SK-N-SH (cell line): ENCODE measurements at regions not wholly inside any gene's neighbourhood (a gene's known extent, or its start where the extent isn't known, plus 50 kb on each side); places are given as distances from the start of the nearest gene placed in this dataset.
A peak's percentile ranks its signal among the peaks of the same experiment; 100 is the strongest.

ENCODE experiments used
- ELF1 ChIP-seq: IDR thresholded peaks from 2 replicates; pipeline ENCODE4 v1.4.0; 2012
- EP300 ChIP-seq, 2 experiments: IDR thresholded peaks; 2 replicates each; pipeline versions ENCODE4 v1.4.0 to v1.6.1; 2012; ENCODE audit warnings: borderline replicate concordance in 1 of 2, low read depth in 1 of 2, low read length in 1 of 2
- FOXM1 ChIP-seq: IDR thresholded peaks from 2 replicates; pipeline ENCODE4 v1.4.0; 2012; ENCODE audit warnings: low read depth, mild to moderate bottlenecking
- MXI1 ChIP-seq: IDR thresholded peaks from 2 replicates; pipeline ENCODE4 v1.6.1; 2012; ENCODE audit warnings: mild to moderate bottlenecking, low read depth, low read length, improper control_type of control experiment
- POLR2AphosphoS5 ChIP-seq: IDR thresholded peaks from 2 replicates; pipeline ENCODE4 v1.6.1; 2012; ENCODE audit warnings: low read depth, low read length
- RFX5 ChIP-seq: IDR thresholded peaks from 2 replicates; pipeline ENCODE4 v1.6.1; 2012; ENCODE audit warnings: mild to moderate bottlenecking, improper control_type of control experiment, low read length
- SMC3 ChIP-seq: IDR thresholded peaks from 2 replicates; pipeline ENCODE4 v1.6.1; 2012; ENCODE audit warnings: low read depth, low read length, improper control_type of control experiment
- TF ChIP-seq, protein P1 (sequence below): fragments of 150-350 bp; IDR thresholded peaks from 2 replicates; pipeline ENCODE4 v1.6.1; 2017; ENCODE audit warnings: antibody characterized with exemption, low read length, low read depth, borderline replicate concordance
- TF ChIP-seq, protein P2 (sequence below): fragments of 200-600 bp; sonication (generic); IDR thresholded peaks from 2 replicates; pipeline ENCODE4 v1.6.1; 2017; ENCODE audit warnings: antibody characterized with exemption, mild to moderate bottlenecking, moderate library complexity
- TF ChIP-seq, protein P3 (sequence below): IDR thresholded peaks from 2 replicates; pipeline ENCODE4 v1.4.0; 2012; ENCODE audit warnings: low read depth, borderline replicate concordance

DNA sequence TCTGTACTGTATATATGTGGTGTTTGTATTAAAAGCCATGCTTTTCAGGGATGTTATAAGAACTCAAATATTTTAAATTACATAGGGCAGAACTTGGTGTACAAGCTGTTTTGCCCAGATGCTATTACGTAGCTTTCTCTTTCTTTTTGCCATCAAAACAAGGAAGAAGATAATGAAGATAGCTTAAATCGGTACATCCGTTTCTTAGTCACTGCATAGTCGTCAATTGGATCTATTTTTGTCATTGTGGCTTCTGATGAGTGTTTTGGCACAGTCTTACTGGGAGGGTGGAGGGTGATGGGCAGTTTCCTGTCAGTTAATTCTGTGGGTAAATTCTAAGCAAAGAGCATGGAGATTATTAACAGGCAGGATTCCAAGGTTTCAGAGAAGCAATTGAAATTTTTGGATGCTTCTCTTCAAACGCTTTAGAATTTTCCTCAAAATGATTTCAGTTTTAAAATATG is 649.1 kb upstream of the GJE1 start:
- no peak for TF ChIP-seq SMC3
- peak; percentile 67; the same call in 1 of the 2 replicates for TF ChIP-seq POLR2AphosphoS5
- TF ChIP-seq, protein P1, sequence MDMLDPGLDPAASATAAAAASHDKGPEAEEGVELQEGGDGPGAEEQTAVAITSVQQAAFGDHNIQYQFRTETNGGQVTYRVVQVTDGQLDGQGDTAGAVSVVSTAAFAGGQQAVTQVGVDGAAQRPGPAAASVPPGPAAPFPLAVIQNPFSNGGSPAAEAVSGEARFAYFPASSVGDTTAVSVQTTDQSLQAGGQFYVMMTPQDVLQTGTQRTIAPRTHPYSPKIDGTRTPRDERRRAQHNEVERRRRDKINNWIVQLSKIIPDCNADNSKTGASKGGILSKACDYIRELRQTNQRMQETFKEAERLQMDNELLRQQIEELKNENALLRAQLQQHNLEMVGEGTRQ = no peak
- TF ChIP-seq RFX5 = no peak
- TF ChIP-seq, protein P2, sequence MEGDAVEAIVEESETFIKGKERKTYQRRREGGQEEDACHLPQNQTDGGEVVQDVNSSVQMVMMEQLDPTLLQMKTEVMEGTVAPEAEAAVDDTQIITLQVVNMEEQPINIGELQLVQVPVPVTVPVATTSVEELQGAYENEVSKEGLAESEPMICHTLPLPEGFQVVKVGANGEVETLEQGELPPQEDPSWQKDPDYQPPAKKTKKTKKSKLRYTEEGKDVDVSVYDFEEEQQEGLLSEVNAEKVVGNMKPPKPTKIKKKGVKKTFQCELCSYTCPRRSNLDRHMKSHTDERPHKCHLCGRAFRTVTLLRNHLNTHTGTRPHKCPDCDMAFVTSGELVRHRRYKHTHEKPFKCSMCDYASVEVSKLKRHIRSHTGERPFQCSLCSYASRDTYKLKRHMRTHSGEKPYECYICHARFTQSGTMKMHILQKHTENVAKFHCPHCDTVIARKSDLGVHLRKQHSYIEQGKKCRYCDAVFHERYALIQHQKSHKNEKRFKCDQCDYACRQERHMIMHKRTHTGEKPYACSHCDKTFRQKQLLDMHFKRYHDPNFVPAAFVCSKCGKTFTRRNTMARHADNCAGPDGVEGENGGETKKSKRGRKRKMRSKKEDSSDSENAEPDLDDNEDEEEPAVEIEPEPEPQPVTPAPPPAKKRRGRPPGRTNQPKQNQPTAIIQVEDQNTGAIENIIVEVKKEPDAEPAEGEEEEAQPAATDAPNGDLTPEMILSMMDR = no peak
- TF ChIP-seq MXI1 = no peak
- TF ChIP-seq EP300 (IDR thresholded peaks at IDR 0.05; ENCODE audit: borderline replicate concordance in 1 of 2, low read depth in 1 of 2, low read length in 1 of 2) = peak in 1 of 2 experiments; percentile 94; a peak in 3 of 4 replicates
- TF ChIP-seq ELF1 = peak; percentile 53; the same call in 1 of the 2 replicates
- TF ChIP-seq, protein P3, sequence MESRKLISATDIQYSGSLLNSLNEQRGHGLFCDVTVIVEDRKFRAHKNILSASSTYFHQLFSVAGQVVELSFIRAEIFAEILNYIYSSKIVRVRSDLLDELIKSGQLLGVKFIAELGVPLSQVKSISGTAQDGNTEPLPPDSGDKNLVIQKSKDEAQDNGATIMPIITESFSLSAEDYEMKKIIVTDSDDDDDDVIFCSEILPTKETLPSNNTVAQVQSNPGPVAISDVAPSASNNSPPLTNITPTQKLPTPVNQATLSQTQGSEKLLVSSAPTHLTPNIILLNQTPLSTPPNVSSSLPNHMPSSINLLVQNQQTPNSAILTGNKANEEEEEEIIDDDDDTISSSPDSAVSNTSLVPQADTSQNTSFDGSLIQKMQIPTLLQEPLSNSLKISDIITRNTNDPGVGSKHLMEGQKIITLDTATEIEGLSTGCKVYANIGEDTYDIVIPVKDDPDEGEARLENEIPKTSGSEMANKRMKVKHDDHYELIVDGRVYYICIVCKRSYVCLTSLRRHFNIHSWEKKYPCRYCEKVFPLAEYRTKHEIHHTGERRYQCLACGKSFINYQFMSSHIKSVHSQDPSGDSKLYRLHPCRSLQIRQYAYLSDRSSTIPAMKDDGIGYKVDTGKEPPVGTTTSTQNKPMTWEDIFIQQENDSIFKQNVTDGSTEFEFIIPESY = 0 out of 2 replicates have a peak, but pooled peaks have one; percentile 46
- TF ChIP-seq FOXM1 = peak; percentile 76; the same call in 1 of the 2 replicates
